ENCODE measurements at regions not wholly inside any gene's neighbourhood (a gene's known extent, or its start where the extent isn't known, plus 50 kb on each side); places are given as distances from the start of the nearest gene placed in this dataset.

GRCh38 chr16:65222049-65222448 lies 100.2 kb upstream of the CDH11 start:
- Histone ChIP-seq H3K23ac (ENCODE audit: low read depth, low read length) (no peak overlapping the region), H4K5ac (ENCODE audit: low read depth, low read length) (no peak overlapping the region), H2AK5ac (ENCODE audit: low read depth, low read length) (no peak overlapping the region), H3K36me3 (ENCODE audit: control insufficient read depth, insufficient read depth, low read length) (no peaks in the 10 kb centered on the region), H3K4me2 (ENCODE audit: low read depth, low read length) (no peak overlapping the region), H2BK120ac (ENCODE audit: low read depth, low read length) (no peak overlapping the region), H3K4me3 (ENCODE audit: insufficient read depth, low read depth, low read length) (no peak overlapping the region), H4K8ac (ENCODE audit: low read depth in 2 of 2, low read length in 2 of 2) (peak overlapping the region in 1 of 2 experiments; percentile 40; a peak in 1 of 4 replicates), H3K9ac (ENCODE audit: low read depth, low read length) (no peak overlapping the region), H3K27ac (ENCODE audit: insufficient read depth, low read length) (no peak overlapping the region), H4K91ac (ENCODE audit: insufficient read depth, low read depth, low read length) (no peak overlapping the region), H3K79me1 (ENCODE audit: low read depth in 1 of 2, low read length in 2 of 2) (no peaks in the 10 kb centered on the region), H2AFZ (replicated peaks; ENCODE audit: low read length, poor library complexity) (no peak overlapping the region), H3K4ac (ENCODE audit: low read depth, low read length) (no peak overlapping the region), H2AK9ac (replicated peaks; ENCODE audit: low read depth, low read length, poor library complexity) (no peak overlapping the region), H3K9me1 (ENCODE audit: insufficient read depth, low read length) (no peaks in the 10 kb centered on the region), H3K9me3 (ENCODE audit: control insufficient read depth, insufficient read depth, low read length) (no peaks in the 10 kb centered on the region), H2BK20ac (ENCODE audit: low read depth, low read length) (no peak overlapping the region), H2BK15ac (ENCODE audit: low read depth, low read length) (no peak overlapping the region), H2BK5ac (ENCODE audit: low read depth, low read length, poor library complexity, severe bottlenecking) (peak overlapping the region; percentile 31), H3K27me3 (ENCODE audit: control insufficient read depth, insufficient read depth, low read length) (no peaks in the 10 kb centered on the region; the same call in 1 of the 2 replicates), H4K20me1 (ENCODE audit: insufficient read depth, low read length) (no peaks in the 10 kb centered on the region), H3K4me1 (ENCODE audit: control insufficient read depth, insufficient read depth, low read length) (no peaks in the 10 kb centered on the region), H3K56ac (ENCODE audit: extremely low read depth, insufficient read depth, low read length) (no peak overlapping the region), H3K14ac (replicated peaks; ENCODE audit: low read depth, low read length) (no peak overlapping the region), H3K18ac (ENCODE audit: low read depth, low read length) (no peak overlapping the region)
- ChIA-PET CTCF (interaction anchor here (0.9 kb wide), 1 partner anchor 13 kb away, joined by 4 read pairs; no protein-coding TSS in a partner anchor), POLR2A (ENCODE audit: unreplicated experiment) (no interaction called here)
- WGBS, 2 experiments (ENCODE audit: extremely low coverage in 2 of 2, insufficient read length in 1 of 2) = no CpG with 5 or more reads among the region's 1 CpG
- intact Hi-C loops (cut with micrococcal nuclease) (no loop called here), dilution Hi-C loops (cut with HindIII; ENCODE audit: low sequenced_read_pairs, unreplicated experiment) (no loop called here), in situ Hi-C loops (cut with MboI; ENCODE audit: low sequenced_read_pairs) (no loop called here)
- no TSS peak for BruUV-seq (replicated peaks)
- no peak for TF ChIP-seq CHD1 (IDR thresholded peaks at IDR 0.05; ENCODE audit: low read depth, low read length)
- TF ChIP-seq MXI1 (IDR thresholded peaks at IDR 0.05; ENCODE audit: borderline replicate concordance, low read depth, low read length) = no peak
- TF ChIP-seq CEBPB (IDR thresholded peaks at IDR 0.05; ENCODE audit: low read depth, low read length) = no peak
- no peak for TF ChIP-seq RCOR1 (IDR thresholded peaks at IDR 0.05; ENCODE audit: insufficient replicate concordance, low read length)
- TF ChIP-seq SMC3 (IDR thresholded peaks at IDR 0.05; ENCODE audit: low read depth, low read length) = no peak
- TF ChIP-seq ELK1 (IDR thresholded peaks at IDR 0.05; ENCODE audit: borderline replicate concordance, low read depth, low read length) = no peak
- TF ChIP-seq CTCF (conservative IDR thresholded peaks at IDR 0.05; ENCODE audit: low read depth, low read length) = no peak
- TF ChIP-seq MAZ (IDR thresholded peaks at IDR 0.05; ENCODE audit: borderline replicate concordance, low read depth, low read length) = no peak
- no peak for TF ChIP-seq RFX5 (IDR thresholded peaks at IDR 0.05; ENCODE audit: low read depth, low read length)
- TF ChIP-seq POLR2A (IDR thresholded peaks at IDR 0.05; ENCODE audit: low read depth, low read length) = no peak
- no peak for TF ChIP-seq NFE2L2 (IDR thresholded peaks at IDR 0.05; ENCODE audit: low read depth, low read length)
- DNase-seq (no peak), ATAC-seq (ENCODE audit: low read depth) (no peak)
